ENCODE measurements at regions not wholly inside any gene's neighbourhood (a gene's known extent, or its start where the extent isn't known, plus 50 kb on each side); places are given as distances from the start of the nearest gene placed in this dataset.

DNA sequence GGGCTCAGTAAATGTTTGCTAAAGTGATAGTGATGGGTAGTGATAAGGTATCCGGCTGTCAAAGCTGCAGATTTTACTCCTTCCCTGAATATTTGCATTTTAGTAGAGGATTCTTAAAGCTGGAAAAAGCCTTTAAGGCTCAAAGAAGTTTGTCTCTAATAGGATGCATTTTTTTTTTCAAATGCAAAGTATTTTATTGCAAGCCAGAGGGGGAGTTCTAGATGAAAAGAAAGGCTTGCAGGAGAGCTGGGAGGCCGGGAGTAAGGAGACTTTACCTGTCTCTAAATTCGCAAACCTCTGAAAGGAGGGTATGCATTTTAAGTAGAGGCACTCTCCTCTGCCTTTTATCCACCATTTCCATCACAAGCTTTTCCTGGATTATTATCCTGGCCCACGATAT lies 100.7 kb upstream of the FNDC3A start:
- Histone ChIP-seq H3K9me2 (ENCODE audit: insufficient read depth, low read length) (no peaks in the 10 kb centered on the region), H3K36me3 (ENCODE audit: insufficient read depth, low read length) (no peaks in the 10 kb centered on the region), H3K4me2 (ENCODE audit: low read length) (no peak overlapping the region), H2AFZ (ENCODE audit: low read depth, low read length) (no peak overlapping the region), H4K20me1 (ENCODE audit: insufficient read depth) (no peaks in the 10 kb centered on the region), H3K27ac (ENCODE audit: low read length) (no peak overlapping the region), H3K9me3 (ENCODE audit: low read length) (no peaks in the 10 kb centered on the region), H3F3A (ENCODE audit: insufficient read depth, low read length, poor library complexity, severe bottlenecking) (no peaks in the 10 kb centered on the region), H3K79me2 (replicated peaks; ENCODE audit: insufficient read depth, low read length) (no peaks in the 10 kb centered on the region), H3K9ac (ENCODE audit: low read length) (no peak overlapping the region), H3K27me3 (ENCODE audit: insufficient read depth, low read depth, low read length) (no peaks in the 10 kb centered on the region), H3K4me3 (ENCODE audit: low read length) (no peak overlapping the region)
- TF ChIP-seq SMC3 (conservative IDR thresholded peaks at IDR 0.05; ENCODE audit: poor library complexity) (no peak), POLR2AphosphoS5 (IDR thresholded peaks at IDR 0.05) (no peak), MXI1 (conservative IDR thresholded peaks at IDR 0.05; ENCODE audit: poor library complexity, severe bottlenecking) (no peak), EP300 (conservative IDR thresholded peaks at IDR 0.05; ENCODE audit: poor library complexity, severe bottlenecking) (no peak), RAD21 (conservative IDR thresholded peaks at IDR 0.05) (no peak), TAF1 (IDR thresholded peaks at IDR 0.05; ENCODE audit: low read depth) (no peak), EZH2 (IDR thresholded peaks at IDR 0.05; ENCODE audit: borderline replicate concordance, insufficient read depth, low read length, poor library complexity, severe bottlenecking) (no peak)
- TF ChIP-seq, protein P1, sequence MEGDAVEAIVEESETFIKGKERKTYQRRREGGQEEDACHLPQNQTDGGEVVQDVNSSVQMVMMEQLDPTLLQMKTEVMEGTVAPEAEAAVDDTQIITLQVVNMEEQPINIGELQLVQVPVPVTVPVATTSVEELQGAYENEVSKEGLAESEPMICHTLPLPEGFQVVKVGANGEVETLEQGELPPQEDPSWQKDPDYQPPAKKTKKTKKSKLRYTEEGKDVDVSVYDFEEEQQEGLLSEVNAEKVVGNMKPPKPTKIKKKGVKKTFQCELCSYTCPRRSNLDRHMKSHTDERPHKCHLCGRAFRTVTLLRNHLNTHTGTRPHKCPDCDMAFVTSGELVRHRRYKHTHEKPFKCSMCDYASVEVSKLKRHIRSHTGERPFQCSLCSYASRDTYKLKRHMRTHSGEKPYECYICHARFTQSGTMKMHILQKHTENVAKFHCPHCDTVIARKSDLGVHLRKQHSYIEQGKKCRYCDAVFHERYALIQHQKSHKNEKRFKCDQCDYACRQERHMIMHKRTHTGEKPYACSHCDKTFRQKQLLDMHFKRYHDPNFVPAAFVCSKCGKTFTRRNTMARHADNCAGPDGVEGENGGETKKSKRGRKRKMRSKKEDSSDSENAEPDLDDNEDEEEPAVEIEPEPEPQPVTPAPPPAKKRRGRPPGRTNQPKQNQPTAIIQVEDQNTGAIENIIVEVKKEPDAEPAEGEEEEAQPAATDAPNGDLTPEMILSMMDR (IDR thresholded peaks at IDR 0.05; ENCODE audit: poor library complexity, severe bottlenecking), result no peak
- TF ChIP-seq, protein P2, sequence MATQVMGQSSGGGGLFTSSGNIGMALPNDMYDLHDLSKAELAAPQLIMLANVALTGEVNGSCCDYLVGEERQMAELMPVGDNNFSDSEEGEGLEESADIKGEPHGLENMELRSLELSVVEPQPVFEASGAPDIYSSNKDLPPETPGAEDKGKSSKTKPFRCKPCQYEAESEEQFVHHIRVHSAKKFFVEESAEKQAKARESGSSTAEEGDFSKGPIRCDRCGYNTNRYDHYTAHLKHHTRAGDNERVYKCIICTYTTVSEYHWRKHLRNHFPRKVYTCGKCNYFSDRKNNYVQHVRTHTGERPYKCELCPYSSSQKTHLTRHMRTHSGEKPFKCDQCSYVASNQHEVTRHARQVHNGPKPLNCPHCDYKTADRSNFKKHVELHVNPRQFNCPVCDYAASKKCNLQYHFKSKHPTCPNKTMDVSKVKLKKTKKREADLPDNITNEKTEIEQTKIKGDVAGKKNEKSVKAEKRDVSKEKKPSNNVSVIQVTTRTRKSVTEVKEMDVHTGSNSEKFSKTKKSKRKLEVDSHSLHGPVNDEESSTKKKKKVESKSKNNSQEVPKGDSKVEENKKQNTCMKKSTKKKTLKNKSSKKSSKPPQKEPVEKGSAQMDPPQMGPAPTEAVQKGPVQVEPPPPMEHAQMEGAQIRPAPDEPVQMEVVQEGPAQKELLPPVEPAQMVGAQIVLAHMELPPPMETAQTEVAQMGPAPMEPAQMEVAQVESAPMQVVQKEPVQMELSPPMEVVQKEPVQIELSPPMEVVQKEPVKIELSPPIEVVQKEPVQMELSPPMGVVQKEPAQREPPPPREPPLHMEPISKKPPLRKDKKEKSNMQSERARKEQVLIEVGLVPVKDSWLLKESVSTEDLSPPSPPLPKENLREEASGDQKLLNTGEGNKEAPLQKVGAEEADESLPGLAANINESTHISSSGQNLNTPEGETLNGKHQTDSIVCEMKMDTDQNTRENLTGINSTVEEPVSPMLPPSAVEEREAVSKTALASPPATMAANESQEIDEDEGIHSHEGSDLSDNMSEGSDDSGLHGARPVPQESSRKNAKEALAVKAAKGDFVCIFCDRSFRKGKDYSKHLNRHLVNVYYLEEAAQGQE (IDR thresholded peaks at IDR 0.05; ENCODE audit: borderline replicate concordance), result no peak

DNA sequence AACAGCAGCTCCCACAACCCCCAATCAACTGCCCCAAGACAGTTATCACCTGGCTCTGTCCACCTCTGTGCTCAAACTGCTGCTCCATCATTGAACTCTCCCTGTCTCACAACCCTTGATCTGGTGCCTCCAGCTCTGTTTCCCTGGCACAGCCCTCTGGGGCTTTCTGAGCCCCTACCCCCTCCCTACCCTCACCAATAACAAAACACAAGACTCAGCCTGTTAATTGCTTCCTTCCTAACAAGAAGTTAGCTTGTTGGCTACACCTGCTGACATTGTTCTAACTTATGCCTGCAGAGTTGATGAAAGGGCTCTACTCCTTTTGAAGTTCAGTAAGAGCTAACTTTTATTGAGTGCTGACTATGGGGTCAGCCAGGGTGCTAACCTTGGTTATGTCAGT lies 99.4 kb upstream of the FNDC3A start:
- H3K9ac ChIP-seq (ENCODE audit: low read length), result no peak overlapping the region
- H3K27ac ChIP-seq (ENCODE audit: low read length), result no peak overlapping the region
- no peaks in the 10 kb centered on the region for H4K20me1 ChIP-seq (ENCODE audit: insufficient read depth)
- no peaks in the 10 kb centered on the region for H3K27me3 ChIP-seq (ENCODE audit: insufficient read depth, low read depth, low read length)
- H3K4me2 ChIP-seq (ENCODE audit: low read length), result no peak overlapping the region
- no peak for TF ChIP-seq MXI1 (conservative IDR thresholded peaks at IDR 0.05; ENCODE audit: poor library complexity, severe bottlenecking)
- TF ChIP-seq, protein P1 (IDR thresholded peaks at IDR 0.05; ENCODE audit: poor library complexity, severe bottlenecking), result no peak
- no peak for TF ChIP-seq EZH2 (IDR thresholded peaks at IDR 0.05; ENCODE audit: borderline replicate concordance, insufficient read depth, low read length, poor library complexity, severe bottlenecking)
- TF ChIP-seq, protein P2 (IDR thresholded peaks at IDR 0.05; ENCODE audit: borderline replicate concordance), result no peak
- TF ChIP-seq TAF1 (IDR thresholded peaks at IDR 0.05; ENCODE audit: low read depth), result no peak
- no peak for TF ChIP-seq SMC3 (conservative IDR thresholded peaks at IDR 0.05; ENCODE audit: poor library complexity)
- no peak for TF ChIP-seq EP300 (conservative IDR thresholded peaks at IDR 0.05; ENCODE audit: poor library complexity, severe bottlenecking)
- TF ChIP-seq POLR2AphosphoS5 (IDR thresholded peaks at IDR 0.05), result no peak
- no peak for TF ChIP-seq RAD21 (conservative IDR thresholded peaks at IDR 0.05)
- H3K79me2 ChIP-seq (replicated peaks; ENCODE audit: insufficient read depth, low read length), result no peaks in the 10 kb centered on the region
- H3F3A ChIP-seq (ENCODE audit: insufficient read depth, low read length, poor library complexity, severe bottlenecking), result no peaks in the 10 kb centered on the region
- H3K9me2 ChIP-seq (ENCODE audit: insufficient read depth, low read length), result no peaks in the 10 kb centered on the region
- no peak overlapping the region for H3K4me3 ChIP-seq (ENCODE audit: low read length)
- H2AFZ ChIP-seq (ENCODE audit: low read depth, low read length), result no peak overlapping the region
- no peaks in the 10 kb centered on the region for H3K36me3 ChIP-seq (ENCODE audit: insufficient read depth, low read length)
- no peaks in the 10 kb centered on the region for H3K9me3 ChIP-seq (ENCODE audit: low read length)

Measured in neural cell (in vitro differentiated cells).